ENCODE measurements at regions not wholly inside any gene's neighbourhood (a gene's known extent, or its start where the extent isn't known, plus 50 kb on each side); places are given as distances from the start of the nearest gene placed in this dataset.
"Not testable (repeated sequence)": the region's sequence is repeated elsewhere in the genome, so short reads cannot be mapped to it uniquely, and the experiment has no call there.

DNA sequence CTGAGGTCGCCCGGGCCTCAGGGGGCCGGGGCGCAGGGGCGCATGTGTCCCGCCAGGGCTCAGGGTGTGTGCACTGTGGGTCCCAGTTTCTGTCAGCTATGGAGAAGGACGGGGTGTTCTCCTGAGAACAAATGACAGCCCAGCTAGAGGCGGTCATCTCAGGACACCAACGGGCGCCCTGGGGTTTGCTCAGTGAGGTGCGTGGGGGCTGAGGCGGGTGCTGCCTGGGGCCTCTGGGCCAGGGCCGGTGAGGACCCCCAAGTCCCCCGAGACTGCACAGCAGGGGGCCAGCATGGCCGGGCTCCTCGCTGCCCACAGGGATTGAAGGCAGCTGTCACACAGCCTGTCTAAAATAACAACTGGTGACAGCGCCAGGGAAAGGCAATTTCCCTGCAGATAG, 808.8 kb upstream of the SOX11 start:
- no peak for DNase-seq

DNA sequence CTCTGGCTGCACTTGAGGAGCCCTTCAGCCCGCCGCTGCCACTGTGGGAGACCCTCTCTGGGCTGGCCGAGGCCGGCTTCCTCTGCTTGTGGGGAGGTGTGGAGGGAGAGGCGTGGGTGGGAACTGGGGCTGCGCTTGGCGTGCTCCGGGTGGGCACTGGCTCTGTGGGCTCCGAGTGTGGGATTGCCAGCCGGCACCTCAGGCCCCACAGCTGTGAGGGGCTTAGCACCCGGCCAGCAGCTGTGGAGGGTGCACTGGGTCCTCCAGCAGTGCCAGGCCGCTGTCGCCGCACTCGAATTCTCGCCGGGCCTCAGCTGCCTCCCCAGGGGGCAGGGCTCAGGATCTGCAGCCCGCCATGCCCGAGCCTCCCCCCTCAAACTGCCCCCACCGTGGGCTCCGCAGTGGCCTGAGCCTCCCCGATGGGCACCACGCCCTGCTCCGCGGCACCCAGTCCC, 808.0 kb upstream of the SOX11 start:
- DNase-seq, result no peak

DNA sequence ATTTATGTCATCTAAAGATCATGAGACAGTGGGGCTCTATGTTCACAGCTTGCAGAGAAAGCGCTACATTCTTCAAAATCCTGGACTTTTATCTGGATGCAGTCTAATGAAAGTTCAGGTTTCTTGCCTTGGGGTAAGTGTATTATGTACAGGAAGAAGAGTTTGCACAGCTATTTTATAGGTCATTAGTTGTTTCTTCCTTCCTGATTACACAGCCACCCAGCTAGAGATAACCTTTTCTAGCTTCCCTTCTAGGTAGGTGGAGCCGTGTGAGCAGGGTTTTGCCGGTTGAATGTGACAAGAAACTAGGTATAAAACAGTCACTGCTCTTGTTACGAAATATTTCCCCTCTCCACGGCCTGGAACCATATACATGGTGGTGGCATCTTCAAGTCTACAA, 800.8 kb upstream of the SOX11 start:
- DNase-seq, result no peak

DNA sequence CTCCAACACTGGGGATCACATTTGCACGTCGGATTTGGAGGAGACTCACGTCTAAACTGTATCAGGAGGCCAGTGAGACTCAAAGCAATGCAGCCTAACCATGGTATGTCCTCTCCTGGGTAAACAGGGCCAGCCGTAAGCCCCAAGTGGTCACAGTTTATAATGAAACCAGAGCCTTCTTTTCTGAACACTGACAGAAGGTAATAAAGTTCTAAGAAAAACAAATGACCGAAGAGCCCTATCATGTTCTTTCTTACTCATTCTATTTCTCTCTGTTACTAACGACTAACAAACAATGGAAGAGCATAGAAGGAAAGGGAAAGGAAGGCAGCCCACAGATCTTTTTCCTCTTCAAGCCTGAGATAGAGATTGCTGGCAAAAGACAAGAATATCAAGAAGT, 796.8 kb upstream of the SOX11 start:
- no peak for DNase-seq

DNA sequence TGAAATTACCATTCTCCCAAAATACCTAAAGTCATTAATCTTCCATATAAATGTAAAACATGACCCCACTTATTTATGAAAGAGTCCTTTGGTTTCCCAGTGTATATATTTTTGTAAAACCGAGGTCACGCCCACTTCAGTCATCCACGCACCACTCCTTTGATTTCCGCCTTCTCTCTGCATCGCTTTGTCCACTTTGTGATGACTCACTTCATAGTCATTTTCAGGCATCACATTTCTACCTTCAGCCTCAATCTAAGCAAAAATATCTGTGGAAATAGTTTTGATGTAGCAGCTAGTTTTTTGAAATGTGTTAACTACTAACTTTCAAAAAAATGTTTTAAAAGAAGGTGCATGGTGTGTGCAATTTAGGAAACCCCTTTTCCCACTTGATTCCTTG, 793.5 kb upstream of the SOX11 start:
- no peak for DNase-seq

DNA sequence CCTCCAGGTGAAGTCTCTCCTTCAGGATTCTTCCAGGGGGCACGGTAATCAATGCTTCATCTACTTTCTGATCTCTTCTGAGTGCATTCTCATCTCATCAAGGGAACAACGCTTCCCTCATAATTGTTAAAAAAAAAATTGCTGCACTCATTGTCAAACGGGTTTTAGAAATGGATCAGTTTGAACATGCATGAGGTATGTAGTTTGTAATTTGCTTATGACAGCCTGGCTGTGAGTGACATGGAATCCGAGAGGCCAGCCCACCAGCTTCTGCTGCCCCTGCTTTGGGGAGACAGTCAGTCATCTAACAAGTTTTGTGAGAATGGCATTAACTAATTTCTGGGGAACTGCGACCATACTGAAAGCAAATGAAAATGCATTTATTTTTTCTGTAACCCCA, 791.9 kb upstream of the SOX11 start:
- no peak for DNase-seq

DNA sequence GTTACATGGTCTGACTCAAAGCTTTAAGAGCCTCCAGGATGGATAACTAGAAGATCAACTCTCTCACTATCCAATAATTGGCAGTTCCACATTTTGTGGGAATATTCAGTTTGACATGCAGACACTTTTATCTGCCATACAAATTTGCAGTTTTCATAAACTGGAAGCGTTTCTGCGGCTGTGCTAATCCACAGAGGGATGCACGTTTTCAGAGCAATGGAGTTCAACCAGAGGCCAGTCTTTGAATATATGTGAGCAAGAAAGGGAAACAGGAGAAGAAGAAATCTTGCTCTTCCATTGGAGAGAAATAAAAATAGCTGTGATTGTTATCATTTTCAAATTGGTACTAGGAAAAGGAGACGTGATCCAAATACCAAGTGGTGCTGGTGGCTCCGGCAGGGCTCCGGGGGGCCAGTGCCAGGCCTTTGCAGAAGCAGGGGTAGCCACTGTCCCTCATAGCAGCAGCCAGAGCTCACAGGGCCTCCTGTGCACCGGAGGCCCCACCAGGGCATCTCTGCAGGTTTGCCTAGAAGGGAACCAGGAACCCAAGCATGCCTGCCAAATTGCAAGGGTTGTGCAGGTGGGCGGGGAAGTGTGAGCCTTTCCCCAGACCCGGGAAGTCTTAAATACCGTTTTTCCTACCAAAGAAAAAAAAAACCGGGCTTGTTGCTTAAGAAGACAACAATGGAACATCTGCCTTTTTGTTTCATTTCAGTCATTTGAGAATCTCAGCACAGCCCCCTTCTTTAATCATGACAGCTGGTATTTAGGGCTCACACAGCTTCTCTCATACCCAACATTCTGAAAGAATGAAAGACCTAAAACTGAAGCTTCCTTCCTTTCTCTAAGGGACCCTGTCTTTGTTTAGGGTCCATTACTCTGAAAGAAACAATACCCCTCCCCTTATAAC, 791.1 kb upstream of the SOX11 start:
- DNase-seq, result no peak

DNA sequence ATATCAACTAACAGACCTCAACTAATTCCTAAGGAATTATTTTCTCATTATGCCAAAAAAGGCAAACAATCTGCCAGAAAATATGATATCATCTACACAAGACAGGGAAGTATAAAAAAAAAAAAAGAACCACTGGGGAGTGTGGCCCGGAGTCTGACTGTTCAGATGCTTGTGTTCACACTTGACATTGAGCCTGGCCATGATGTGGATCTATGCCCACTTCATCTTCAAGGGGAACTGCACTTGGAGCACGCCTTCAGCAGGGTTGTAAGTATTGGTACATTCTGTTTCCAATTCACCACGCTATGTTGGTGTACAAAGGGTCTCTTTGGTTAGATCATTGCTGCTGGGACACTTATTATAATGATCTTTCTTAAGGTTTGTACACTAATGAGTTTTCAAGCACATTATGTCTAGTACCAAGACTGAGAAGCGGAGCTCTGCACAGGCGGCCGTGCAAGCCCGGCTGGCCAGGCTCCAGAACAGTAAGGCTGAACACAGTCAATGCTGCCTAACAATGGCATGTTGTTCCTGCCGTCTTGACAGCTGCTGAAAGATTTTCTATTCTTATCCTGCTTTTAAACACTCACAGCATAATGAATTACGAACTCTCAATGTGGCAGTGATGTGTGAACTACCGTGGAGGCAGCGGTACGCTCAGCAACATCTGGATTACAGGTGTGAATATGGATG, 788.4 kb upstream of the SOX11 start:
- DNase-seq, result no peak

DNA sequence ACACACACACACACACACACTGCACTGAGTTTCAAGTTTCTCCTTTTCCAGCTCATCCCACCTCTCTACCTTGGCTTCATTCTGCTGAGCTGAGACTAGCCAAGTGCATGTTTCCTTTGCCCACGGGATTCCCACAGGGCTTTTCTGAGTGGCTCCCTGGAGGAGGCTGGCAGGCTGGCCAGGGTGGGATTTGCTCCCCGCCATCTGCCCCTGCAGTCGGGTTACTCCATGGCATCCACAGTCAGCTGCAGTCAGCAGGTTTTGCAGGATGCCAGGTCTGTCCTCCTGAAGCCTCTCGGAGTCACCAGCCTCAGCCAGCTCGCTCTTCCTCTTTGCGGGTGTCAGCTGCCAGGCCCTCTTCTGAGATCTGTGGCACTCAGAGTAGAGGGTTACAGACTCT, 783.7 kb upstream of the SOX11 start:
- no peak for DNase-seq

DNA sequence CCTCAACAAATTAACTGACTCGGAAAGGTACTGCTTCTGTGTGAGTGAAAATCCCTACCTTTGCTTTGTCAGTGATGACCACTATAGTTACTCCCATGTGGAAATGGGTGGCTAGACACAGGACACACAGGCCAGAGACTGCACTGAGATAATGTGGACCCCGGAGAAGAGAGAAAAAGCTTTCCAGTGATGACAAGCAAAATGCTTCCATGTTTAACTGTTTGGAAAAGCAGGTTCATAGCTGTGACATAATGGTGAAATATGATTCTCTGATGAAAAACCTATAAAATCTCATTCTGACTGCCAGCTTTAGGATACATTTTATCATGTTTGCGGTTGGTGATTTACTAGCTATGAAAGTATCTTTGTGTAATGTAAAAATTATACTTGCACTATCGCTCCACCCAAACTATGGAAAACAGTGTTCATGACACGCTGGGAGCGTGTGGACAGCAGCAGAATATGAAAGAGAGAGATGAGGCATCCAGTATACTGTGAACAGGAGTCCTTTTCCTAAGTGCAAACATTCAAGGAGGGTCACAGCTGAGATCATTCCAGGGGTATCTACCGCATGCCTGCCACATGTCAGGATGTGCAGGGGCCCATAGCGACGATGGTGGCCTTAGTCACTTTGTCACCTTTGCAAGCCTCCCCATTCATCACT, 782.7 kb upstream of the SOX11 start:
- DNase-seq, result no peak

DNA sequence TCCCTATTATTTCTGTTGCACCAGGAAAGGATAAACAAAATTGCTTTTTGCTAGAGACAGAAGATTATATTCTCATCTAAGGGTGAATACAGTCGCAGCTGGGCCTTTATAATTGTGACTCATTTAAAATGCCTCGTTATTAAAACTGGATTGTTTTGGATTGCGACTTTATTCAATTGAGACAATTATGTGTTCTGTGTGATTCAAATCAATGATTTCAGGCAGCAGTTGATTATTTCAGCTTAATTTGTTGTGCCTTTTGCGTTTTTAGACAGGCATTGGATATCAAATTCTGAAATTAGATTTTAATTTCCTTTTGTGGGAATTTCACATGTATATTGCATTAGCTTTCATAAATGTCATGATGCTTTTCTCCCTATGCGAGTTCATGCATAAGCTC, 778.1 kb upstream of the SOX11 start:
- DNase-seq, result no peak

DNA sequence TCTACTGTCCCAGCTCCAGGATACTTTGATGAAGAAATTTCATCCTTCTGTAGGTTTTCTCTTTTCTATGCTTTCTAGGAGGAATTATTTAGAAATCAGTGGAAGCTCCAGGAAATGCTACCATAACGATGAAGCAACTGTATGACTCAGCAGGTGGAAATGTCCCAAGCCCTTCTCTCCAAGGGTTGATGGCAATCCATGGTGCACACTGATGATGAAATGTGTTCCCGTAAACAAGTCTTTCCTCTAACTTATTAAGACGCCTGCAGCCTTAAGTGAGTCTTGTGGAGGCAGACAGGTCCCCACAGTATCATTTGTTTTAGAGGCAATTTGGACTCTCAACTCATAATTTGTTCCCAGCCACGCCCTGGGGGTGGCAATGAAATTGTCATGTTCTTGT, 777.6 kb upstream of the SOX11 start:
- DNase-seq, result no peak

DNA sequence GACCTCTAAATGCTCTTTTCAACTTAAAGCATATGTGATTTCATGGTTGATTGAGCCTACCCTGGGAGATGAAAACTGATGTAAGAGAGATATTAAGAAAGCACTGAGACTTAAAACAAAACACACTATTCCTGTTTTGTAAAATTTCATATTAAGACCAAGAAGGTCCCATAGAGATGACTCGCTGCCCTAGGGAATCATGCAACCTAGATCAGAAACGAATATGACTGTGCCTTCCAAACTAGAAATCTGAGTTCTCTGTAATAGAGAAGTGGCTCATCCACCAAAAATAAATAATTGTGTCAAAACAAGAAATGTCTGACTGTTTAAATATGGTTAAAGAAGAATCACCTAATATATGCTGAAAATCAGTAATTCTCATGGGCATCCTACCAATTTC, 776.8 kb upstream of the SOX11 start:
- no peak for DNase-seq

DNA sequence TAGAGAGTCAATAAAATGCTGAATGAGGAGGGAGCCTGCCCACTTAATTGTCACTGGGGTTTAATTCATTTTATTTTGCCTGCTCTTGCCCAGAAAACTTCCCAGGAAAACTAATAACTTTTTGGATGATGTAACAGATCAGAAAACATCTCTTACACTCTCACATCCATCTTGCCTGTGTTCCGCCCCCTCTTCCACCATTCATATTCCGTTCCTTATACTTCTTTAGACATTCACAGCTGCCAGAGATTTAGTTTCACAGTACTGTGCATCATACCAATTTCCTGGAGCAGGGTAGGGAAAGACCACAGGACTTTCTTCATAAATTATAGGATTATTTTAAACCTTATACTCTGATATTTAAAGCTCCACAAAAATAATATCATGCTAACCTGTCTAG, 776.1 kb upstream of the SOX11 start:
- no peak for DNase-seq

DNA sequence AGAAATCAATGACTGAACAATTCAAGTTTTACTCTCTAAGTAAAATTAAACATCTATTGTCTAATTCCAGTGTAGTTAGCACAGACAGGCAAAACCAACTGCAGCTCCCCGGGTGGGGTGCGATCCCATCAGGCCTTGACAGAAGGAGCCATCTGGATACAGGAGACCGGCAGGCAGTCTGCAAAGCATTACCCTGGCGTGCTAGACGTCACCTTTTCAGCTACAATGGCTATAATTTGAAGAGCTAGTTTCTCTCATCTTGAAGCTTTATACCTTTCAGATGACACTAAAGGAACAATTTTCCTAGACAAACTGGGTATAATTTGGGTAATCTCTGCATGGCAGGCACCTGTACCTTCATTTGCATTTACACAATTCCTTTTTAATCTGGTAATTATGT, 761.5 kb upstream of the SOX11 start:
- DNase-seq, result no peak

DNA sequence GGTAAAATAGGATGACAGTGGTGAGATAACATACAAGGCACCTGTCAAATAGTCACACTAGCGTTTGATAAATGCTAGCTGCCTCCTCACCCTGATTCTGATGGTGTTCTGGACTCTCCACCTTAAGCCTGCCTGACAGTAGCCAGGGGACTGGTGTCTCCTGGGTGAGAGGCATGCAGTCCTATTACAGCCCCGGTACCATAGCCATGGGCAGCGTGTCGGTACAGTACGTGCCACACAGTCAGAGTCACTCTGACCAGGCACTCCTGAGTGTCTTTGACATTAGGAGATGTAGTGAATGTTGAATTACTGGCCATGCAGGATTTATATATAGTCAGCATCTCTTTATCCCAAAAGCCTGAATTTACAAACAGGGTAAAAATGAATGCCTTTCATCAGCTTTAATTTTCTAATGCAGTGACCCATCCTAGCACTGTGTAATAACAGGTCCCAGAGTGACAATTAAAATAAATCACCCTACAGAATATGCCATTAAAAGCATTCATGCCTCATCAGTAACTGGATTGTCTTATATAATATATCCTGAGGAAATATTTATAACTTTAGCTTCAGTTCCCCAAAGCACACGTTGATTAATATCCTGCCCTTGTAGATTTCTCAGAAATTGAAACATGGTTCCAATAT, 760.3 kb upstream of the SOX11 start:
- DNase-seq, result no peak

DNA sequence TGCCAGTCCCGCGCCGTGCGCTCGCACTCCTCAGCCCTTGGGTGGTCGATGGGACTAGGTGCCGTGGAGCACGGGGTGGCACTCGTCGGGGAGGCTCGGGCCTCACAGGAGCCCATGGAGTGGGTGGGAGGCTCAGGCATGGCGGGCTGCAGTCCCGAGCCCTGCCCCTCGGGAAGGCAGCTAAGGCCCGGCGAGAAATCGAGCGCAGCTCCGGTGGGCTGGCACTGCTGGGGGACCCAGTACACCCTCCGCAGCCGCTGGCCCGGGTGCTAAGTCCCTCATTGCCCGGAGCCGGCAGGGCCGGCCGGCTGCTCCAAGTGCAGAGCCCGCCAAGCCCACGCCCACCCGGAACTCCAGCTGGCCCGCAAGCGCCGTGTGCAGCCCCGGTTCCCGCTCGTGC, 756.9 kb upstream of the SOX11 start:
- DNase-seq, result not testable (repeated sequence)

DNA sequence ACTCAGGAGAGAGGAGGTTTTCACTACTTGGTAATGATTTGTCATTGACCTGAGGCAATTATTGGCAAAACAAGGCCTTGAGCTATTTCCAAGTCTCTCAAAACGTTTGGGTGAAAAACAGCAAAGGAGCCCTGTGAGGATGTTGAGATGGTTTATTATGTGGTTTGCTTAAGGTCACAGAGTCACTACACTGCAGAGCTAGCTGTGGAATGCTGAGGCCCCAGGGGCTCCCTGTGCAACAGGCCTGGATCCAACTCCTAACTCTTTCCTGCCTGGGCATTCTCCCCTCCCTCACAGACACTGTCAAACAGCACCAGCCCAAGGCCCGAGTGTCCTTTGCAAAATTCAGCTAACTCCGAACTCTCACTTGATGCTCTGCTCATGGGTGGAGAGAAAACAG, 754.6 kb upstream of the SOX11 start:
- no peak for DNase-seq

DNA sequence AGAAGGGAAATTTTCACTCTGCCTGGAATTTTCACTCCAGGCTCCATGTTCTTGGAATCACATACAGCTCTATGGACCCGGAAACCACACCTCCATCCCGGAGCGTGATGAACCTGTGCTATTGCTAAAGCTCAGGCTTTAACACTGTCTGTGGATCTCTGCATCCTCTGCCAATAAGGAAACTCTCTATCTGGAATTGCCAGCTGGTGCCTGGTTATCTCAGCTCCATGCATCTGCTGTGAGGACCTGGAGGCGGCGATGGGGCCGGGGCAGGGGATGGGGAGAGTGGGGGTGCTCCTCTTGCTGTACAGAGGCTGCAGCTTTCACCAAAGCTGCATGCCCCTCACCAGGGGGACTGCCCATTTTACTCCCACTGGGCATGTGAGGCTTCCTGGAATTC, 754.0 kb upstream of the SOX11 start:
- no peak for DNase-seq

DNA sequence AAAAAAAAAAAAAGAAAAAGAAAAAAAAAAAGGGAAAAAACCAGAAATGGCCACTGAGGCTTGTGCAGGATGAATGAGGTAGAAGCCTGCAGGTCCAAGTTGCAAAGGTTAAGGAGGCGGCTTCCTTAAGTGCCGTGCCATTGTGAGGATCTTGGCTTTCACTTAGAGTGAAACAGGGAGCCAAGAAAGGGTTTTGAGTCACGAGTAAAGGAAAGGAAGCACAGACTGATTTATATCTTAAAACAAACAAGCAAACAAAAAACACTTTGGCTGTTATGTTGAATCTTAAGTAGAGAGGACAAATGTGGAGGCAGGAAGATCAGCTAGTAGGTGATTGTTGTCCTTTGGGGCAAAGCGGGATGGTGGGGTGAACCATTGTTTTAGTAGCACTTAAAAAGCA, 749.7 kb upstream of the SOX11 start:
- no peak for DNase-seq

DNA sequence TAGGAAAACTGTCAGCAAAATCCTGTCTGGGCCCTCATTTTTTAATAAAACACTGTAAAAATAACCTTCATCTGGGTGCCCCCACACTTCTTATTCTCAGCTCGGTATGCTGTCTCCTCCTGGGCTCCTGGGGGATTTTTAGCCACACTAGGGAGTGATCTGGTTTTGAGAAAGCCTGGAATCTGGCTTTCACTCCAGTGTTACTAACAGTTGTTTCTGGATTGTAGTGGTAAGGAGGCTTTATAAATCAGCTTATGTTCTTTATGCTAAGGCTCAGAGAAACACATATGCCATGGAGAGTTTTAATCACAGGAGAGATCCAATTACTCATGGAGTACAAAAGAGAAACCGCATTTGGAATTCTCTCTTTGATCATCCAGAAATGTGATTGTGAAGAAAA, 744.3 kb upstream of the SOX11 start:
- no peak for DNase-seq

DNA sequence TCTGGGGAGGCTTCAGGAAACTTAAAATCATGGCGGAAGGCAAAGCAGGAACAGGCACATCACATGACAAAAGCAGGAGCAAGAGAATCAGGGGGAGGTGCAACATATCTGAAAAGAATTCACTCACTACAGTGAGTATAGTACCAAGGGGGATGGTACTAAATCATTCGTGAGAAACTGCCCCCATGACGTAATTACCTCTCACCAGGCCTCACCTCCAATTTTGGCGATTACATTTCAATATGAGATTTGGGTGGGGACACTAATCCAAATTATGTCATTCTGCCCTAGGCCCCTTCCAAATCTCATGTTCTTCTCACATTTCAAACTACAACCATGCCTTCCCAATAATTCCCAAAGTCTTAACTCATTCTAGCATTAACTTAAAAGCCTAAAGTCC, 740.8 kb upstream of the SOX11 start:
- DNase-seq, result no peak

DNA sequence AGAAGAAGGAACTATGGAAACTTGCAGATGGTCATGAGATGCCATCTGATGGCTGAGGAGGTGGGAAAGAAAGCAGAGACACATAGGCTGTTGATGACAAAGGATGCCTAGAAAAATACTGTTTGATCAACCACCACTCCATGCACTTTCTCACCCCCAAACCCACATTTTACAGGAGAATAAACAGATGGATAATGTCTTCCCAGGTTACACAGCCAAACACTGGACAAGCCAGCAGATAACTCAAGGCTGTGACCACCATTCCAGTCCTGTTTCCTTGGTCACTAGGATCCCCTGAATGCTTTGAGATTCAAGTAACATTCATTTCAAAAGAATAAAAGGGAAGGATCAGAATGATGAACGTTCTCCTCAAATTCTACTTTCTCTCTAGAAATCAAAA, 733.0 kb upstream of the SOX11 start:
- DNase-seq, result no peak

DNA sequence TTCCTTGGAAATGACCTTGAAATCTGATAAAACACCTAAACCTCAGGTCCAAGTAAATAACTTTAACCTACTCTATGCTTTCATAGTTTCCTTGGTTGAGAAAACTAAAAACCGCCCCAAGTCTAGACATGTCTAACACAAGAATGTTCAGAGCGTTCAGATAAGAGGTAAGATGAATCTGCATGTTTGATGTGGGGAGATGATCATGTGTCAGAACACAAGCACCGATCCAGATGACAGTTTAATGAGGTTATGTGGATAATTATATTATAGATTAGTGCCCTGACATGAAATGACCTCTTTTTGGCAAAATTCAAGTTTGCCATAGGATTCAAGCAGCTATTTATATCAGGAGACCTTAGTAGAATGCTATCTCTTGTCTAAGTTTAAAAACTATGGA, 729.8 kb upstream of the SOX11 start:
- no peak for DNase-seq
